Pons (tissue), 1 donor: ENCODE measurements at regions not wholly inside any gene's neighbourhood (a gene's known extent, or its start where the extent isn't known, plus 50 kb on each side); places are given as distances from the start of the nearest gene placed in this dataset.
"Not testable (repeated sequence)": the region's sequence is repeated elsewhere in the genome, so short reads cannot be mapped to it uniquely, and the experiment has no call there.

Experiments
- DNase-seq: peaks from one replicate; pipeline ENCODE4 v3.0.0-alpha.2; 2016; ENCODE audit warnings: low spot score

- DNase-seq: no peak
These were observed 112.8 kb downstream of the LUZP4 start for GRCh38 chrX:115402299-115402698.

GRCh38 chrX:115408771-115409400 is 119.4 kb downstream of the LUZP4 start:
- DNase-seq: no peak

- no peak for DNase-seq
These were observed 120.0 kb downstream of the LUZP4 start for GRCh38 chrX:115409551-115409950.

GRCh38 chrX:115410731-115411428 is 121.4 kb downstream of the LUZP4 start:
- no peak for DNase-seq

- DNase-seq: no peak
These were observed 123.8 kb downstream of the LUZP4 start for GRCh38 chrX:115413246-115413878.

- no peak for DNase-seq
These were observed 129.6 kb downstream of the LUZP4 start for GRCh38 chrX:115419069-115419468.

- DNase-seq: no peak
These were observed 133.6 kb downstream of the LUZP4 start for GRCh38 chrX:115423086-115423485.

- no peak for DNase-seq
These were observed 135.6 kb upstream of the PLS3 start for GRCh38 chrX:115425359-115425758.

- DNase-seq: no peak
These were observed 133.0 kb upstream of the PLS3 start for GRCh38 chrX:115427861-115428410.

GRCh38 chrX:115434834-115435233 is 126.1 kb upstream of the PLS3 start:
- DNase-seq: not testable (repeated sequence)

- no peak for DNase-seq
These were observed 123.0 kb upstream of the PLS3 start for GRCh38 chrX:115437841-115438595.

GRCh38 chrX:115448146-115448545 is 112.8 kb upstream of the PLS3 start:
- no peak for DNase-seq

GRCh38 chrX:115449742-115450141 is 111.2 kb upstream of the PLS3 start:
- no peak for DNase-seq

GRCh38 chrX:115452251-115452650 is 108.7 kb upstream of the PLS3 start:
- no peak for DNase-seq

- DNase-seq: no peak
These were observed 100.8 kb upstream of the PLS3 start for GRCh38 chrX:115459883-115460880.

GRCh38 chrX:115462406-115462805 is 98.6 kb upstream of the PLS3 start:
- DNase-seq: no peak

GRCh38 chrX:115467961-115468360 is 93.0 kb upstream of the PLS3 start:
- no peak for DNase-seq

- no peak for DNase-seq
These were observed 88.8 kb upstream of the PLS3 start for GRCh38 chrX:115472131-115472530.

GRCh38 chrX:115486510-115486909 is 74.5 kb upstream of the PLS3 start:
- no peak for DNase-seq

- no peak for DNase-seq
These were observed 73.4 kb upstream of the PLS3 start for GRCh38 chrX:115487608-115488007.

- no peak for DNase-seq
These were observed 70.2 kb upstream of the PLS3 start for GRCh38 chrX:115490814-115491213.
